Panc1 (cell line): ENCODE measurements at regions not wholly inside any gene's neighbourhood (a gene's known extent, or its start where the extent isn't known, plus 50 kb on each side); places are given as distances from the start of the nearest gene placed in this dataset.

ENCODE experiments used
- ATAC-seq: fragments of 200-7000 bp; cut with Tn5 transposase; 2 replicates; pipeline ENCODE4 v1.9.1; 2020; ENCODE audit warnings: mild to moderate bottlenecking, moderate library complexity
- BruUV-seq: library from RNA; stranded (reverse); fragments of 400-500 nt; replicated peaks from 2 replicates; lab custom pipeline; 2021; lab: Mats Ljungman, UMichigan
- CTCF ChIA-PET: fragments of 300-600 bp; sonication (Branson Sonifier 250); formaldehyde crosslinking; loops from one replicate; lab custom pipeline; 2022; ENCODE audit warnings: antibody characterized with exemption; lab: Charles Lee
- POLR2A ChIA-PET: fragments of 300-600 bp; sonication (Branson Sonifier 250); formaldehyde crosslinking; loops from one replicate; lab custom pipeline; 2022; ENCODE audit warnings: antibody characterized with exemption; lab: Charles Lee
- DNase-seq: peaks from one replicate; pipeline ENCODE4 v3.0.0-alpha.2; 2010; ENCODE audit warnings: low read depth, low spot score
- H3K27ac ChIP-seq: 2 replicates; pipeline ENCODE4 v1.5.1; 2011; ENCODE audit warnings: mild to moderate bottlenecking, low read length, inconsistent platforms
- H3K27me3 ChIP-seq: fragments of 200-500 bp; sonication (Bioruptor generic); 2 replicates; pipeline ENCODE4 v1.6.0; 2014; ENCODE audit warnings: low read length, inconsistent platforms; ENCODE audit not compliant: control insufficient read depth, insufficient read depth
- H3K36me3 ChIP-seq: fragments of 200-500 bp; sonication (Bioruptor generic); 2 replicates; pipeline ENCODE4 v1.5.1; 2014; ENCODE audit warnings: inconsistent platforms, mild to moderate bottlenecking, low read length, moderate library complexity; ENCODE audit not compliant: control insufficient read depth, insufficient read depth
- H3K4me1 ChIP-seq: 2 replicates; pipeline ENCODE4 v1.5.1; 2011; ENCODE audit warnings: inconsistent platforms, mild to moderate bottlenecking, low read length, moderate library complexity; ENCODE audit not compliant: control insufficient read depth, insufficient read depth
- H3K4me3 ChIP-seq, 2 experiments: 2 replicates each; pipeline ENCODE4 v1.5.1; 2011 to 2012; ENCODE audit warnings: low read depth in 2 of 2, low read length in 2 of 2, mild to moderate bottlenecking in 2 of 2, inconsistent platforms in 1 of 2, moderate library complexity in 1 of 2
- H3K9me3 ChIP-seq: fragments of 200-500 bp; sonication (Bioruptor generic); 2 replicates; pipeline ENCODE4 v1.5.1; 2014; ENCODE audit warnings: low read depth, mild to moderate bottlenecking, inconsistent platforms, low read length, moderate library complexity; ENCODE audit not compliant: control insufficient read depth, insufficient read depth
- POLR2AphosphoS5 ChIP-seq: IDR thresholded peaks from 2 replicates; pipeline ENCODE4 v1.6.1; 2012; ENCODE audit warnings: mild to moderate bottlenecking, low read depth, low read length, moderate library complexity
- SIN3A ChIP-seq: IDR thresholded peaks from 2 replicates; pipeline ENCODE4 v1.6.1; 2012; ENCODE audit warnings: low read depth, mild to moderate bottlenecking, low read length, moderate library complexity, borderline replicate concordance; ENCODE audit not compliant: insufficient read depth
- TCF7L2 ChIP-seq: IDR thresholded peaks from 2 replicates; pipeline ENCODE4 v1.6.1; 2011; ENCODE audit warnings: mild to moderate bottlenecking, low read depth, low read length, inconsistent platforms
- in situ Hi-C: cut with HindIII; loops from 2 replicates; pipeline ENCODE4 v1.10.0; 2016; ENCODE audit warnings: low sequenced_read_pairs, low pct_unique_long_range_greater_than_20kb
- intact Hi-C: fragments of 100-400 bp; cut with micrococcal nuclease; formaldehyde crosslinking; loops from one replicate; pipeline ENCODE4 v1.10.0; 2022; ENCODE audit not compliant: unreplicated experiment
- TF ChIP-seq, protein P1 (sequence below), 2 experiments: IDR thresholded peaks; 2 replicates each; pipeline ENCODE4 v1.6.1; 2011 to 2012; ENCODE audit warnings: low read depth in 2 of 2, control low read depth in 1 of 2, low read length in 1 of 2, mild to moderate bottlenecking in 1 of 2, moderate library complexity in 1 of 2; ENCODE audit not compliant: insufficient read depth in 1 of 2
- TF ChIP-seq, protein P2 (sequence below): fragments of 450-650 bp; IDR thresholded peaks from 2 replicates; pipeline ENCODE4 v1.5.1; 2017; ENCODE audit warnings: mild to moderate bottlenecking

DNA sequence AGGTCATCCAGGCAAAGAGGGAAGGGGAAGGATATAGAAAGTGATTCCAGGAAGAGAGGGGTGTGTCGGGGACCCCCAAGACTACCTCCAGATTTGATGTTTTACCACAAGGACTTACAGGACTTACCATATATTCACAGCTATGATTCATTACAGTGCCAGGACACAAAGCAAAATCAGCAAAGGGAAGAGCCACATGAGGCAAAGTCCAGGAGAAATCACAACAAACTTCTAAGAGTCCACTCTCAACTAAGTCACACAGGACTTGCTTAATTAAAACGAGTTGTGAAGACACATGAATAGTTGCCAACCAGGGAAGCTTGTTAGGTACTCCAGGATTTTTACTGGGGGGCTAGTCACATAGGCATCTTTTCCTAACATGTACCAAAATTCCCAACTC, 217.3 kb downstream of the TTLL7 start:
- no peaks in the 10 kb centered on the region for H3K36me3 ChIP-seq
- H3K9me3 ChIP-seq, result no peaks in the 10 kb centered on the region
- no peaks in the 10 kb centered on the region for H3K4me1 ChIP-seq
- DNase-seq (no peak), ATAC-seq (no peak)
- H3K27me3 ChIP-seq, result peaks cover 35% of the 10 kb centered on the region
- CTCF ChIA-PET, result no interaction called here
- BruUV-seq, result no TSS peak
- TF ChIP-seq POLR2AphosphoS5, result no peak
- TF ChIP-seq SIN3A, result no peak
- TF ChIP-seq, protein P1, sequence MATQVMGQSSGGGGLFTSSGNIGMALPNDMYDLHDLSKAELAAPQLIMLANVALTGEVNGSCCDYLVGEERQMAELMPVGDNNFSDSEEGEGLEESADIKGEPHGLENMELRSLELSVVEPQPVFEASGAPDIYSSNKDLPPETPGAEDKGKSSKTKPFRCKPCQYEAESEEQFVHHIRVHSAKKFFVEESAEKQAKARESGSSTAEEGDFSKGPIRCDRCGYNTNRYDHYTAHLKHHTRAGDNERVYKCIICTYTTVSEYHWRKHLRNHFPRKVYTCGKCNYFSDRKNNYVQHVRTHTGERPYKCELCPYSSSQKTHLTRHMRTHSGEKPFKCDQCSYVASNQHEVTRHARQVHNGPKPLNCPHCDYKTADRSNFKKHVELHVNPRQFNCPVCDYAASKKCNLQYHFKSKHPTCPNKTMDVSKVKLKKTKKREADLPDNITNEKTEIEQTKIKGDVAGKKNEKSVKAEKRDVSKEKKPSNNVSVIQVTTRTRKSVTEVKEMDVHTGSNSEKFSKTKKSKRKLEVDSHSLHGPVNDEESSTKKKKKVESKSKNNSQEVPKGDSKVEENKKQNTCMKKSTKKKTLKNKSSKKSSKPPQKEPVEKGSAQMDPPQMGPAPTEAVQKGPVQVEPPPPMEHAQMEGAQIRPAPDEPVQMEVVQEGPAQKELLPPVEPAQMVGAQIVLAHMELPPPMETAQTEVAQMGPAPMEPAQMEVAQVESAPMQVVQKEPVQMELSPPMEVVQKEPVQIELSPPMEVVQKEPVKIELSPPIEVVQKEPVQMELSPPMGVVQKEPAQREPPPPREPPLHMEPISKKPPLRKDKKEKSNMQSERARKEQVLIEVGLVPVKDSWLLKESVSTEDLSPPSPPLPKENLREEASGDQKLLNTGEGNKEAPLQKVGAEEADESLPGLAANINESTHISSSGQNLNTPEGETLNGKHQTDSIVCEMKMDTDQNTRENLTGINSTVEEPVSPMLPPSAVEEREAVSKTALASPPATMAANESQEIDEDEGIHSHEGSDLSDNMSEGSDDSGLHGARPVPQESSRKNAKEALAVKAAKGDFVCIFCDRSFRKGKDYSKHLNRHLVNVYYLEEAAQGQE (IDR thresholded peaks at IDR 0.05; ENCODE audit: insufficient read depth in 1 of 2, low read depth in 2 of 2, low read length in 1 of 2), result no peak
- intact Hi-C loops (no loop called here), in situ Hi-C loops (no loop called here)
- H3K4me3 ChIP-seq, result no peak overlapping the region
- POLR2A ChIA-PET, result no interaction called here
- H3K27ac ChIP-seq, result no peak overlapping the region

DNA sequence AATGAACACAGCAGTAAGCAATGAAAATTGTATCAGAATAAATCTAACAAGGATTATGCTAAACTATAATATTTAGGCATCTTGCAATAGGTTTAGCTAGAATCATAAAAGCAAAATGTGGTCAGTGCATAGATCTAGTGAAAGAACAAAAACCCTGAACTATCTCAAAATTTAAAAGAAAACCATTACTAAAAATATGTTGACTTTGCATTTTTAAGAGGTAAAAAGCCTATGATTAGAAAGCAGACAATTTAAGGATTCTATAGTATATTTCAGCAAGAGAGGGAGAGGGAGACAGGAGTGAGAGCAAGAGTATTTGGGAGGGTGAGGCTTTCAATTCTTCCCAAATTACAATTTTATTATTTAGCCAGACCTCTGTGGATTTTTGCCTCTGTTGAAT, 219.4 kb downstream of the TTLL7 start:
- BruUV-seq, result no TSS peak
- intact Hi-C loops (loop anchor here (5.0 kb wide), 1 partner anchor 52 kb away; no protein-coding TSS in a partner anchor), in situ Hi-C loops (no loop called here)
- no peak overlapping the region for H3K4me3 ChIP-seq
- H3K27ac ChIP-seq, result no peak overlapping the region
- peaks cover 43% of the 10 kb centered on the region for H3K27me3 ChIP-seq
- DNase-seq, result no peak
- no peaks in the 10 kb centered on the region for H3K9me3 ChIP-seq
- CTCF ChIA-PET, result no interaction called here
- no peak for ATAC-seq
- H3K36me3 ChIP-seq, result no peaks in the 10 kb centered on the region; the same call in 1 of the 2 replicates
- TF ChIP-seq, protein P1 (IDR thresholded peaks at IDR 0.05; ENCODE audit: insufficient read depth in 1 of 2, low read depth in 2 of 2, low read length in 1 of 2), result no peak
- TF ChIP-seq SIN3A, result no peak
- TF ChIP-seq, protein P2, sequence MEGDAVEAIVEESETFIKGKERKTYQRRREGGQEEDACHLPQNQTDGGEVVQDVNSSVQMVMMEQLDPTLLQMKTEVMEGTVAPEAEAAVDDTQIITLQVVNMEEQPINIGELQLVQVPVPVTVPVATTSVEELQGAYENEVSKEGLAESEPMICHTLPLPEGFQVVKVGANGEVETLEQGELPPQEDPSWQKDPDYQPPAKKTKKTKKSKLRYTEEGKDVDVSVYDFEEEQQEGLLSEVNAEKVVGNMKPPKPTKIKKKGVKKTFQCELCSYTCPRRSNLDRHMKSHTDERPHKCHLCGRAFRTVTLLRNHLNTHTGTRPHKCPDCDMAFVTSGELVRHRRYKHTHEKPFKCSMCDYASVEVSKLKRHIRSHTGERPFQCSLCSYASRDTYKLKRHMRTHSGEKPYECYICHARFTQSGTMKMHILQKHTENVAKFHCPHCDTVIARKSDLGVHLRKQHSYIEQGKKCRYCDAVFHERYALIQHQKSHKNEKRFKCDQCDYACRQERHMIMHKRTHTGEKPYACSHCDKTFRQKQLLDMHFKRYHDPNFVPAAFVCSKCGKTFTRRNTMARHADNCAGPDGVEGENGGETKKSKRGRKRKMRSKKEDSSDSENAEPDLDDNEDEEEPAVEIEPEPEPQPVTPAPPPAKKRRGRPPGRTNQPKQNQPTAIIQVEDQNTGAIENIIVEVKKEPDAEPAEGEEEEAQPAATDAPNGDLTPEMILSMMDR, result no peak
- no peak for TF ChIP-seq TCF7L2
- TF ChIP-seq POLR2AphosphoS5, result no peak
- no peaks in the 10 kb centered on the region for H3K4me1 ChIP-seq
- POLR2A ChIA-PET, result no interaction called here
